WERI-Rb-1 (cell line): ENCODE measurements at regions not wholly inside any gene's neighbourhood (a gene's known extent, or its start where the extent isn't known, plus 50 kb on each side); places are given as distances from the start of the nearest gene placed in this dataset.

Source experiments
- DNase-seq: peaks from one replicate; pipeline ENCODE4 v3.0.0-alpha.2; 2020
- H3K27ac ChIP-seq: fragments of 250-450 bp; sonication (Bioruptor Pico); 2 replicates; pipeline ENCODE4 v1.5.1; 2020; ENCODE audit warnings: mild to moderate bottlenecking, moderate library complexity
- H3K27me3 ChIP-seq: fragments of 250-450 bp; sonication (Bioruptor Pico); 2 replicates; pipeline ENCODE4 v1.5.1; 2021; ENCODE audit warnings: mild to moderate bottlenecking, low read depth, moderate library complexity; ENCODE audit not compliant: insufficient read depth, severe bottlenecking
- H3K36me3 ChIP-seq: fragments of 250-450 bp; sonication (Bioruptor Pico); 2 replicates; pipeline ENCODE4 v1.5.1; 2020; ENCODE audit warnings: mild to moderate bottlenecking, moderate library complexity
- H3K4me3 ChIP-seq: 2 replicates; pipeline ENCODE4 v1.5.1; 2011; ENCODE audit warnings: low read depth, mild to moderate bottlenecking, control low read depth, low read length
- H3K9me3 ChIP-seq: fragments of 250-450 bp; sonication (Bioruptor Pico); 2 replicates; pipeline ENCODE4 v1.5.1; 2021; ENCODE audit warnings: mild to moderate bottlenecking, moderate library complexity; ENCODE audit not compliant: severe bottlenecking
- CTCF ChIP-seq: IDR thresholded peaks from 2 replicates; pipeline ENCODE4 v1.5.1; 2011; ENCODE audit warnings: low read depth, mild to moderate bottlenecking, control low read depth, inconsistent platforms, low read length

- no peak for TF ChIP-seq CTCF
- no peak for DNase-seq
- H3K27ac ChIP-seq: no peak overlapping the region
- H3K9me3 ChIP-seq: no peaks in the 10 kb centered on the region
- H3K4me3 ChIP-seq: no peak overlapping the region
- H3K36me3 ChIP-seq: no peaks in the 10 kb centered on the region
- H3K27me3 ChIP-seq: no peaks in the 10 kb centered on the region
These were observed 52.7 kb upstream of the TJP1 start for GRCh38 chr15:29874977-29875376.

GRCh38 chr15:29873947-29874411 lies 51.7 kb upstream of the TJP1 start:
- H3K27me3 ChIP-seq: no peaks in the 10 kb centered on the region
- DNase-seq: no peak
- no peak for TF ChIP-seq CTCF
- H3K4me3 ChIP-seq: no peak overlapping the region
- no peaks in the 10 kb centered on the region for H3K36me3 ChIP-seq
- H3K27ac ChIP-seq: no peak overlapping the region
- H3K9me3 ChIP-seq: no peaks in the 10 kb centered on the region

GRCh38 chr15:29873264-29873663 lies 51.0 kb upstream of the TJP1 start:
- Histone ChIP-seq H3K27ac (no peak overlapping the region), H3K27me3 (no peaks in the 10 kb centered on the region), H3K4me3 (no peak overlapping the region), H3K36me3 (no peaks in the 10 kb centered on the region), H3K9me3 (no peaks in the 10 kb centered on the region)
- TF ChIP-seq CTCF: no peak
- no peak for DNase-seq

- no peak for TF ChIP-seq CTCF
- Histone ChIP-seq H3K4me3 (no peak overlapping the region), H3K36me3 (no peaks in the 10 kb centered on the region), H3K9me3 (no peaks in the 10 kb centered on the region), H3K27ac (no peak overlapping the region), H3K27me3 (no peaks in the 10 kb centered on the region)
- no peak for DNase-seq
These were observed 50.4 kb upstream of the TJP1 start for GRCh38 chr15:29872716-29873115.
